ENCODE measurements at regions not wholly inside any gene's neighbourhood (a gene's known extent, or its start where the extent isn't known, plus 50 kb on each side); places are given as distances from the start of the nearest gene placed in this dataset.

GRCh38 chr9:107932046-107932445 is 442.5 kb upstream of the KLF4 start:
- Mint-ChIP-seq H3K4me1 (ENCODE audit: low read depth) (no peaks in the 10 kb centered on the region), H3K36me3 (ENCODE audit: low read depth) (no peaks in the 10 kb centered on the region), H3K9me3 (no peaks in the 10 kb centered on the region), H3K27ac (no peak overlapping the region), H3K4me3 (no peak overlapping the region), H3K27me3 (ENCODE audit: insufficient read depth) (no peaks in the 10 kb centered on the region)
- no peak for DNase-seq (ENCODE audit: low spot score)
- intact Hi-C loops (cut with micrococcal nuclease), result no loop called here

- intact Hi-C loops (cut with micrococcal nuclease), result no loop called here
- H3K27ac Mint-ChIP-seq, result no peak overlapping the region
- H3K9me3 Mint-ChIP-seq, result no peaks in the 10 kb centered on the region
- DNase-seq (ENCODE audit: low spot score), result no peak
- no peak overlapping the region for H3K4me3 Mint-ChIP-seq
- H3K36me3 Mint-ChIP-seq (ENCODE audit: low read depth), result no peaks in the 10 kb centered on the region
- H3K27me3 Mint-ChIP-seq (ENCODE audit: insufficient read depth), result no peaks in the 10 kb centered on the region
- no peaks in the 10 kb centered on the region for H3K4me1 Mint-ChIP-seq (ENCODE audit: low read depth)
Measured at GRCh38 chr9:107931071-107931715, 441.6 kb upstream of the KLF4 start.

GRCh38 chr9:107929443-107929842 is 439.9 kb upstream of the KLF4 start:
- H3K27ac Mint-ChIP-seq, result no peak overlapping the region
- no peak for DNase-seq (ENCODE audit: low spot score)
- H3K4me3 Mint-ChIP-seq, result no peak overlapping the region
- H3K36me3 Mint-ChIP-seq (ENCODE audit: low read depth), result no peaks in the 10 kb centered on the region
- H3K4me1 Mint-ChIP-seq (ENCODE audit: low read depth), result no peaks in the 10 kb centered on the region
- no peaks in the 10 kb centered on the region for H3K27me3 Mint-ChIP-seq (ENCODE audit: insufficient read depth)
- no peaks in the 10 kb centered on the region for H3K9me3 Mint-ChIP-seq
- intact Hi-C loops (cut with micrococcal nuclease), result no loop called here

- Mint-ChIP-seq H3K9me3 (no peaks in the 10 kb centered on the region), H3K4me3 (no peak overlapping the region), H3K36me3 (ENCODE audit: low read depth) (no peaks in the 10 kb centered on the region), H3K27me3 (ENCODE audit: insufficient read depth) (no peaks in the 10 kb centered on the region), H3K4me1 (ENCODE audit: low read depth) (no peaks in the 10 kb centered on the region), H3K27ac (no peak overlapping the region)
- DNase-seq (ENCODE audit: low spot score), result no peak
- intact Hi-C loops (cut with micrococcal nuclease), result no loop called here
Measured at GRCh38 chr9:107928701-107929371, 439.3 kb upstream of the KLF4 start.

GRCh38 chr9:107927276-107927675 is 437.7 kb upstream of the KLF4 start:
- no peak for DNase-seq (ENCODE audit: low spot score)
- no peak overlapping the region for H3K4me3 Mint-ChIP-seq
- H3K27ac Mint-ChIP-seq, result no peak overlapping the region
- no peaks in the 10 kb centered on the region for H3K36me3 Mint-ChIP-seq (ENCODE audit: low read depth)
- no peaks in the 10 kb centered on the region for H3K9me3 Mint-ChIP-seq
- H3K27me3 Mint-ChIP-seq (ENCODE audit: insufficient read depth), result no peaks in the 10 kb centered on the region
- intact Hi-C loops (cut with micrococcal nuclease), result no loop called here
- no peaks in the 10 kb centered on the region for H3K4me1 Mint-ChIP-seq (ENCODE audit: low read depth)

- no peaks in the 10 kb centered on the region for H3K27me3 Mint-ChIP-seq (ENCODE audit: insufficient read depth)
- intact Hi-C loops (cut with micrococcal nuclease), result no loop called here
- no peak for DNase-seq (ENCODE audit: low spot score)
- H3K9me3 Mint-ChIP-seq, result no peaks in the 10 kb centered on the region
- H3K4me3 Mint-ChIP-seq, result no peak overlapping the region
- H3K36me3 Mint-ChIP-seq (ENCODE audit: low read depth), result no peaks in the 10 kb centered on the region
- H3K27ac Mint-ChIP-seq, result no peak overlapping the region
- H3K4me1 Mint-ChIP-seq (ENCODE audit: low read depth), result no peaks in the 10 kb centered on the region
Measured at GRCh38 chr9:107925749-107926297, 436.3 kb upstream of the KLF4 start.

- Mint-ChIP-seq H3K27ac (no peak overlapping the region), H3K9me3 (no peaks in the 10 kb centered on the region), H3K36me3 (ENCODE audit: low read depth) (no peaks in the 10 kb centered on the region), H3K27me3 (ENCODE audit: insufficient read depth) (no peaks in the 10 kb centered on the region), H3K4me1 (ENCODE audit: low read depth) (no peaks in the 10 kb centered on the region), H3K4me3 (no peak overlapping the region)
- no peak for DNase-seq (ENCODE audit: low spot score)
- intact Hi-C loops (cut with micrococcal nuclease), result no loop called here
Measured at GRCh38 chr9:107922260-107922659, 432.7 kb upstream of the KLF4 start.

- Mint-ChIP-seq H3K27me3 (ENCODE audit: insufficient read depth) (no peaks in the 10 kb centered on the region), H3K4me1 (ENCODE audit: low read depth) (no peaks in the 10 kb centered on the region), H3K9me3 (no peaks in the 10 kb centered on the region), H3K36me3 (ENCODE audit: low read depth) (no peaks in the 10 kb centered on the region), H3K27ac (no peak overlapping the region), H3K4me3 (no peak overlapping the region)
- no peak for DNase-seq (ENCODE audit: low spot score)
- intact Hi-C loops (cut with micrococcal nuclease), result no loop called here
Measured at GRCh38 chr9:107919263-107919662, 429.7 kb upstream of the KLF4 start.

- no peak overlapping the region for H3K4me3 Mint-ChIP-seq
- no peaks in the 10 kb centered on the region for H3K27me3 Mint-ChIP-seq (ENCODE audit: insufficient read depth)
- H3K27ac Mint-ChIP-seq, result no peak overlapping the region
- DNase-seq (ENCODE audit: low spot score), result no peak
- H3K4me1 Mint-ChIP-seq (ENCODE audit: low read depth), result no peaks in the 10 kb centered on the region
- intact Hi-C loops (cut with micrococcal nuclease), result no loop called here
- H3K9me3 Mint-ChIP-seq, result no peaks in the 10 kb centered on the region
- no peaks in the 10 kb centered on the region for H3K36me3 Mint-ChIP-seq (ENCODE audit: low read depth)
Measured at GRCh38 chr9:107918749-107919148, 429.2 kb upstream of the KLF4 start.

GRCh38 chr9:107914151-107914550 is 424.6 kb upstream of the KLF4 start:
- no peak overlapping the region for H3K27ac Mint-ChIP-seq
- intact Hi-C loops (cut with micrococcal nuclease), result no loop called here
- DNase-seq (ENCODE audit: low spot score), result no peak

GRCh38 chr9:107907715-107908114 is 418.1 kb upstream of the KLF4 start:
- no peaks in the 10 kb centered on the region for H3K4me1 Mint-ChIP-seq (ENCODE audit: low read depth)
- H3K36me3 Mint-ChIP-seq (ENCODE audit: low read depth), result no peaks in the 10 kb centered on the region

More at GRCh38 chr9:107914151-107914550, 424.6 kb upstream of the KLF4 start:
- no peaks in the 10 kb centered on the region for H3K4me1 Mint-ChIP-seq (ENCODE audit: low read depth)
- no peaks in the 10 kb centered on the region for H3K27me3 Mint-ChIP-seq (ENCODE audit: insufficient read depth)
- H3K9me3 Mint-ChIP-seq, result no peaks in the 10 kb centered on the region
- no peak overlapping the region for H3K4me3 Mint-ChIP-seq
- no peaks in the 10 kb centered on the region for H3K36me3 Mint-ChIP-seq (ENCODE audit: low read depth)

GRCh38 chr9:107907255-107907654 is 417.7 kb upstream of the KLF4 start:
- Mint-ChIP-seq H3K27ac (no peak overlapping the region), H3K4me3 (no peak overlapping the region), H3K9me3 (peaks cover 5% of the 10 kb centered on the region), H3K4me1 (ENCODE audit: low read depth) (no peaks in the 10 kb centered on the region), H3K27me3 (ENCODE audit: insufficient read depth) (no peaks in the 10 kb centered on the region), H3K36me3 (ENCODE audit: low read depth) (no peaks in the 10 kb centered on the region)
- DNase-seq (ENCODE audit: low spot score), result no peak
- intact Hi-C loops (cut with micrococcal nuclease), result no loop called here

More at GRCh38 chr9:107907715-107908114, 418.1 kb upstream of the KLF4 start:
- Mint-ChIP-seq H3K9me3 (peaks cover 5% of the 10 kb centered on the region), H3K27me3 (ENCODE audit: insufficient read depth) (no peaks in the 10 kb centered on the region), H3K27ac (no peak overlapping the region), H3K4me3 (no peak overlapping the region)
- DNase-seq (ENCODE audit: low spot score), result no peak
- intact Hi-C loops (cut with micrococcal nuclease), result no loop called here

GRCh38 chr9:107906074-107906473 is 416.5 kb upstream of the KLF4 start:
- intact Hi-C loops (cut with micrococcal nuclease), result no loop called here
- Mint-ChIP-seq H3K27me3 (ENCODE audit: insufficient read depth) (no peaks in the 10 kb centered on the region), H3K27ac (no peak overlapping the region), H3K4me1 (ENCODE audit: low read depth) (no peaks in the 10 kb centered on the region), H3K9me3 (peaks cover 5% of the 10 kb centered on the region), H3K4me3 (no peak overlapping the region), H3K36me3 (ENCODE audit: low read depth) (no peaks in the 10 kb centered on the region)
- DNase-seq (ENCODE audit: low spot score), result no peak

All from activated T-helper 1 cell treated with anti-CD3 and anti-CD28 coated beads, Interleukin-12 subunit alpha, Interleukin-12 subunit beta, Interleukin-2, Interleukin-4 antibody, amounts not matched to agents 30 ng/mL and 10 ng/mL and 1 ng/mL, durations not matched to agents 14 hours and 24 hours and 36 hours (primary cell).